Epithelial cell of esophagus (primary cell): ENCODE measurements at regions not wholly inside any gene's neighbourhood (a gene's known extent, or its start where the extent isn't known, plus 50 kb on each side); places are given as distances from the start of the nearest gene placed in this dataset.
A peak's percentile ranks its signal among the peaks of the same experiment; 100 is the strongest.

Experiments used
- DNase-seq: peaks from one replicate; pipeline ENCODE4 v3.0.0; 2010; ENCODE audit warnings: low read depth
- H3K4me3 ChIP-seq: 2 replicates; pipeline ENCODE4 v1.5.1; 2011; ENCODE audit warnings: mild to moderate bottlenecking, low read length, control low read depth
- CTCF ChIP-seq: IDR thresholded peaks from 2 replicates; pipeline ENCODE4 v1.5.1; 2011; ENCODE audit warnings: low read depth, mild to moderate bottlenecking, low read length, control low read depth, inconsistent platforms; ENCODE audit not compliant: insufficient read depth; ENCODE audit errors: missing control alignments

GRCh38 chr14:53524391-53524790, 371.3 kb upstream of the DDHD1 start:
- no peak overlapping the region for H3K4me3 ChIP-seq
- TF ChIP-seq CTCF: no peak
- no peak for DNase-seq

GRCh38 chr14:53523226-53523625, 370.1 kb upstream of the DDHD1 start:
- no peak for DNase-seq
- TF ChIP-seq CTCF: no peak
- H3K4me3 ChIP-seq: no peak overlapping the region

GRCh38 chr14:53520078-53520928, 367.2 kb upstream of the DDHD1 start:
- no peak for DNase-seq
- no peak for TF ChIP-seq CTCF
- no peak overlapping the region for H3K4me3 ChIP-seq

GRCh38 chr14:53519137-53519536, 366.0 kb upstream of the DDHD1 start:
- no peak for TF ChIP-seq CTCF
- DNase-seq: peak; percentile 27
- no peak overlapping the region for H3K4me3 ChIP-seq

- H3K4me3 ChIP-seq: no peak overlapping the region
- DNase-seq: no peak
- no peak for TF ChIP-seq CTCF
Measured at GRCh38 chr14:53517270-53517960, 364.3 kb upstream of the DDHD1 start.

- no peak overlapping the region for H3K4me3 ChIP-seq
- peak; percentile 18 for DNase-seq
- TF ChIP-seq CTCF: no peak
Measured at GRCh38 chr14:53516261-53516774, 363.2 kb upstream of the DDHD1 start.

- DNase-seq: no peak
- TF ChIP-seq CTCF: no peak
- no peak overlapping the region for H3K4me3 ChIP-seq
Measured at GRCh38 chr14:53515276-53515675, 362.2 kb upstream of the DDHD1 start.
